H9 (cell line): ENCODE measurements at regions not wholly inside any gene's neighbourhood (a gene's known extent, or its start where the extent isn't known, plus 50 kb on each side); places are given as distances from the start of the nearest gene placed in this dataset.

Source experiments
- DNase-seq: peaks from one replicate; pipeline ENCODE4 v3.0.0-alpha.2; 2017
- H2AFZ ChIP-seq: one replicate; pipeline ENCODE4 v1.6.1; 2013; ENCODE audit warnings: mild to moderate bottlenecking, low read length, control low read depth, moderate library complexity
- H2AK5ac ChIP-seq: 2 replicates; pipeline ENCODE4 v1.6.1; 2013; ENCODE audit warnings: low read length, control low read depth, mixed read lengths; ENCODE audit not compliant: insufficient read length
- H2BK120ac ChIP-seq: one replicate; pipeline ENCODE4 v1.6.1; 2013; ENCODE audit warnings: low read depth, mild to moderate bottlenecking, low read length, control low read depth, inconsistent platforms; ENCODE audit not compliant: poor library complexity, severe bottlenecking
- H2BK12ac ChIP-seq: 2 replicates; pipeline ENCODE4 v1.6.1; 2013; ENCODE audit warnings: low read length, control low read depth, mixed read lengths, low read depth; ENCODE audit not compliant: insufficient read length
- H2BK15ac ChIP-seq: 2 replicates; pipeline ENCODE4 v1.6.1; 2013; ENCODE audit warnings: low read depth, low read length, control low read depth
- H2BK20ac ChIP-seq: one replicate; pipeline ENCODE4 v1.6.1; 2013; ENCODE audit warnings: low read depth, mild to moderate bottlenecking, low read length, control low read depth, inconsistent platforms; ENCODE audit not compliant: poor library complexity, severe bottlenecking
- H2BK5ac ChIP-seq: 2 replicates; pipeline ENCODE4 v1.6.1; 2013; ENCODE audit warnings: low read length, control low read depth, mixed read lengths; ENCODE audit not compliant: insufficient read length
- H3K14ac ChIP-seq: 2 replicates; pipeline ENCODE4 v1.6.1; 2013; ENCODE audit warnings: low read length, control low read depth; ENCODE audit not compliant: insufficient read depth
- H3K18ac ChIP-seq: 2 replicates; pipeline ENCODE4 v1.6.1; 2013; ENCODE audit warnings: low read depth, mild to moderate bottlenecking, mixed read lengths, low read length, control low read depth; ENCODE audit not compliant: insufficient read length
- H3K23ac ChIP-seq: 2 replicates; pipeline ENCODE4 v1.6.1; 2013; ENCODE audit warnings: low read length, control low read depth, mixed read lengths, low read depth; ENCODE audit not compliant: insufficient read length
- H3K23me2 ChIP-seq: 2 replicates; pipeline ENCODE4 v1.6.1; 2013; ENCODE audit warnings: low read depth, mild to moderate bottlenecking, mixed read lengths, low read length, control low read depth; ENCODE audit not compliant: insufficient read length, poor library complexity, severe bottlenecking
- H3K27ac ChIP-seq: 2 replicates; pipeline ENCODE4 v1.5.1; 2013; ENCODE audit warnings: low read length, control low read depth, mixed read lengths, low read depth; ENCODE audit not compliant: insufficient read length
- H3K27me3 ChIP-seq: 2 replicates; pipeline ENCODE4 v1.6.1; 2013; ENCODE audit warnings: low read length, control low read depth, inconsistent platforms; ENCODE audit not compliant: insufficient read depth
- H3K4ac ChIP-seq: 2 replicates; pipeline ENCODE4 v1.6.1; 2013; ENCODE audit warnings: low read depth, mild to moderate bottlenecking, control low read depth, inconsistent platforms, low read length, moderate library complexity
- H3K4me1 ChIP-seq: 2 replicates; pipeline ENCODE4 v1.6.1; 2013; ENCODE audit warnings: low read length, control low read depth, inconsistent platforms; ENCODE audit not compliant: insufficient read depth
- H3K4me2 ChIP-seq: 2 replicates; pipeline ENCODE4 v1.6.1; 2013; ENCODE audit warnings: low read length, control low read depth, mixed read lengths; ENCODE audit not compliant: insufficient read length, insufficient read depth
- H3K56ac ChIP-seq: 2 replicates; pipeline ENCODE4 v1.6.1; 2013; ENCODE audit warnings: low read depth, mild to moderate bottlenecking, mixed read lengths, low read length, control low read depth; ENCODE audit not compliant: insufficient read length
- H3K79me1 ChIP-seq: 2 replicates; pipeline ENCODE4 v1.6.1; 2013; ENCODE audit warnings: low read depth, mild to moderate bottlenecking, moderate library complexity, low read length, control low read depth, inconsistent platforms; ENCODE audit not compliant: insufficient read depth, poor library complexity, severe bottlenecking
- H3K79me2 ChIP-seq: 2 replicates; pipeline ENCODE4 v1.6.1; 2013; ENCODE audit warnings: low read length, control low read depth, inconsistent platforms; ENCODE audit not compliant: insufficient read depth
- H3K9ac ChIP-seq: 2 replicates; pipeline ENCODE4 v1.6.1; 2013; ENCODE audit warnings: low read length, control low read depth, mixed read lengths; ENCODE audit not compliant: insufficient read length; ENCODE audit errors: extremely low read depth
- H3K9me3 ChIP-seq: one replicate; pipeline ENCODE4 v1.6.1; 2013; ENCODE audit warnings: low read depth, low read length, inconsistent platforms; ENCODE audit not compliant: control insufficient read depth
- H3T11ph ChIP-seq: one replicate; pipeline ENCODE4 v1.6.1; 2013; ENCODE audit warnings: mild to moderate bottlenecking, low read length, control low read depth, inconsistent platforms
- H4K20me1 ChIP-seq: one replicate; pipeline ENCODE4 v1.6.1; 2013; ENCODE audit not compliant: control insufficient read depth, insufficient read length, insufficient read depth
- H4K5ac ChIP-seq: 2 replicates; pipeline ENCODE4 v1.6.1; 2013; ENCODE audit warnings: low read depth, mild to moderate bottlenecking, mixed read lengths, low read length, control low read depth; ENCODE audit not compliant: insufficient read length
- H4K8ac ChIP-seq: replicated peaks from 2 replicates; pipeline ENCODE4 v1.6.1; 2013; ENCODE audit warnings: low read length, control low read depth, mixed read lengths, low read depth; ENCODE audit not compliant: insufficient read length
- H4K91ac ChIP-seq: 2 replicates; pipeline ENCODE4 v1.6.1; 2013; ENCODE audit warnings: low read depth, mild to moderate bottlenecking, moderate library complexity, mixed read lengths, low read length, control low read depth; ENCODE audit not compliant: insufficient read length
- H3K27ac Mint-ChIP-seq, 3 experiments: 2 replicates in 2 of 3; 3 replicates in 1 of 3; pipeline ENCODE4 v1.8.0; 2020 to 2021; ENCODE audit warnings: mixed read lengths in 3 of 3, mild to moderate bottlenecking in 1 of 3, moderate library complexity in 1 of 3
- H3K27me3 Mint-ChIP-seq: 2 replicates; pipeline ENCODE4 v1.8.0; 2021; ENCODE audit warnings: low read depth, mild to moderate bottlenecking, moderate library complexity, mixed read lengths
- H3K36me3 Mint-ChIP-seq, 3 experiments: 2 replicates in 2 of 3; 3 replicates in 1 of 3; pipeline ENCODE4 v1.8.0; 2020 to 2021; ENCODE audit warnings: low read depth in 3 of 3, mixed read lengths in 3 of 3; ENCODE audit not compliant: insufficient read depth in 1 of 3
- H3K4me1 Mint-ChIP-seq, 2 experiments: 2 replicates each; pipeline ENCODE4 v1.8.0; 2020; ENCODE audit warnings: mixed read lengths in 2 of 2
- H3K4me3 Mint-ChIP-seq, 2 experiments: 2 replicates in 1 of 2; 3 replicates in 1 of 2; pipeline ENCODE4 v1.8.0; 2020 to 2021; ENCODE audit warnings: mild to moderate bottlenecking in 2 of 2, mixed read lengths in 2 of 2, moderate library complexity in 1 of 2
- H3K9me3 Mint-ChIP-seq, 2 experiments: 2 replicates in 1 of 2; 3 replicates in 1 of 2; pipeline ENCODE4 v1.8.0; 2020; ENCODE audit warnings: mild to moderate bottlenecking in 2 of 2, mixed read lengths in 2 of 2, moderate library complexity in 1 of 2
- CTCF ChIP-seq: fragments of 200-600 bp; sonication (generic); conservative IDR thresholded peaks from 3 replicates; pipeline ENCODE4 v1.8.0; 2021; ENCODE audit warnings: antibody characterized with exemption, mild to moderate bottlenecking
- WGBS: extraction: QIAGEN DNeasy Blood & Tissue Kit; methylation state at CpG from one replicate; pipeline ENCODE4 v1.1.7; 2013; ENCODE audit warnings: missing lambda C conversion rate, low lambda C conversion rate, mixed read lengths; ENCODE audit not compliant: insufficient read length; ENCODE audit errors: extremely low coverage; 5-methylcytosine and 5-hydroxymethylcytosine counted together

DNA sequence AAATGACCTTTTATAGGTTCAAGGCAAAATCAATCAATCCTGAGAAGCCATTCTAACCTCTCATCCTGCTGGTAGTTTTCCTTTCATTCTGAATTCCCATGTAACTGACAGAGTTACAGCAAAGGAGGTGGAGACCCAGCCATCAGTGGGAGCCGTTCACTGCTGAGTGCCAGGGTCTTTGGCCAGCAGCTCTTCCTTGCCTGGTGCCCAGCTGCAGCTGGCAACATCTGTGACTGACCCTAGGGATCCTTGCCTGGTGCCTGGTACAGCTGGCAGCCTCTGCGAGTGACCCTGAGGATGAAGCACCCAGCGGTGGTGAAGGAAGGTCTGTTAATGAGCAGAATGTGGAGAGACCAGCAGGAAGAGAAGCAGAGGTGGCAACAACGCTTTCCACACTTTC is 314.6 kb downstream of the THBS2 start:
- no peak overlapping the region for H3K4me2 ChIP-seq
- H3K18ac ChIP-seq: no peak overlapping the region
- Mint-ChIP-seq H3K27ac (peak overlapping the region in 1 of 3 experiments; percentile 89; a peak in 1 of 7 replicates), H3K9me3 (peaks cover 0 to 2% of the 10 kb centered on the region in 2 experiments; a peak in 1 of 5 replicates), H3K36me3 (no peaks in the 10 kb centered on the region; a peak in 1 of 7 replicates), H3K4me3 (no peak overlapping the region), H3K27me3 (peaks cover 3% of the 10 kb centered on the region; the same call in 1 of the 2 replicates), H3K4me1 (no peaks in the 10 kb centered on the region)
- no peak overlapping the region for H2BK15ac ChIP-seq
- H3K27ac ChIP-seq: no peak overlapping the region
- no peaks in the 10 kb centered on the region for H3K4me1 ChIP-seq
- no CpG with 5 or more reads among the region's 4 CpGs for WGBS
- no peak overlapping the region for H3T11ph ChIP-seq
- no peak overlapping the region for H4K91ac ChIP-seq
- H4K20me1 ChIP-seq: no peaks in the 10 kb centered on the region
- H3K9ac ChIP-seq: no peak overlapping the region
- no peaks in the 10 kb centered on the region for H3K79me1 ChIP-seq
- no peak for DNase-seq
- H3K23me2 ChIP-seq: no peaks in the 10 kb centered on the region
- no peak overlapping the region for H3K4ac ChIP-seq
- H2AFZ ChIP-seq: no peak overlapping the region
- no peak for TF ChIP-seq CTCF
- no peak overlapping the region for H2BK12ac ChIP-seq
- no peak overlapping the region for H4K5ac ChIP-seq
- no peak overlapping the region for H4K8ac ChIP-seq
- H3K56ac ChIP-seq: no peak overlapping the region
- H3K79me2 ChIP-seq: no peaks in the 10 kb centered on the region
- H2BK20ac ChIP-seq: no peak overlapping the region
- no peaks in the 10 kb centered on the region for H3K9me3 ChIP-seq
- no peak overlapping the region for H2BK120ac ChIP-seq
- no peak overlapping the region for H3K23ac ChIP-seq
- H2AK5ac ChIP-seq: no peak overlapping the region
- no peak overlapping the region for H3K14ac ChIP-seq
- no peak overlapping the region for H2BK5ac ChIP-seq
- H3K27me3 ChIP-seq: no peaks in the 10 kb centered on the region
